Lung (tissue), 11 donors: ENCODE measurements at regions not wholly inside any gene's neighbourhood (a gene's known extent, or its start where the extent isn't known, plus 50 kb on each side); places are given as distances from the start of the nearest gene placed in this dataset.
A peak's percentile ranks its signal among the peaks of the same experiment; 100 is the strongest.

Experiments used
- ATAC-seq: fragments of 200-7000 bp; cut with Tn5 transposase; one replicate; pipeline ENCODE4 v1.9.1; 2020; ENCODE audit warnings: moderate number of reproducible peaks; ENCODE audit not compliant: insufficient read depth, low FRiP score
- DNase-seq, 3 donors: peaks; one replicate each; pipeline ENCODE4 v3.0.0-alpha.2; 2013 to 2017
- H3K27ac ChIP-seq, 2 donors: one replicate each; pipeline ENCODE4 v1.5.1; 2013; ENCODE audit warnings: mild to moderate bottlenecking in 2 of 2, moderate library complexity in 2 of 2, control low read depth in 1 of 2, inconsistent platforms in 1 of 2, low read depth in 1 of 2, low read length in 1 of 2
- H3K27me3 ChIP-seq, 3 donors: one replicate each; pipeline ENCODE4 v1.5.1; 2013; ENCODE audit warnings: low read length in 2 of 3; ENCODE audit not compliant: control insufficient read depth in 3 of 3, insufficient read depth in 3 of 3
- H3K36me3 ChIP-seq, 4 donors: one replicate each; pipeline ENCODE4 v1.5.1; 2013; ENCODE audit warnings: low read length in 4 of 4, mild to moderate bottlenecking in 1 of 4, moderate library complexity in 1 of 4; ENCODE audit not compliant: control insufficient read depth in 4 of 4, insufficient read depth in 4 of 4
- H3K4me1 ChIP-seq, 5 donors: one replicate each; pipeline ENCODE4 v1.5.1; 2013; ENCODE audit warnings: low read length in 5 of 5, mild to moderate bottlenecking in 2 of 5, moderate library complexity in 1 of 5; ENCODE audit not compliant: control insufficient read depth in 5 of 5, insufficient read depth in 5 of 5
- H3K4me3 ChIP-seq: one replicate; pipeline ENCODE4 v1.5.1; 2013; ENCODE audit warnings: mild to moderate bottlenecking, control low read depth, moderate library complexity
- H3K9ac ChIP-seq, 2 donors: one replicate each; pipeline ENCODE4 v1.5.1; 2013; ENCODE audit warnings: low read length in 2 of 2, control low read depth in 1 of 2; ENCODE audit not compliant: insufficient read depth in 1 of 2
- H3K9me3 ChIP-seq, 4 donors: one replicate each; pipeline ENCODE4 v1.5.1; 2013; ENCODE audit warnings: low read length in 3 of 4, mild to moderate bottlenecking in 1 of 4, moderate library complexity in 1 of 4; ENCODE audit not compliant: control insufficient read depth in 4 of 4, insufficient read depth in 3 of 4
- WGBS, 2 donors: extraction: QIAGEN DNeasy Blood & Tissue Kit; methylation state at CpG; one replicate each; pipeline ENCODE4 v1.1.7; 2013; 5-methylcytosine and 5-hydroxymethylcytosine counted together
- TF ChIP-seq, protein P1 (sequence below): IDR thresholded peaks from 2 replicates; pipeline ENCODE4 v1.5.1; 2012; ENCODE audit warnings: mild to moderate bottlenecking; ENCODE audit errors: control extremely low read depth, extremely low read depth
- donor health status: control.
- donor health status: control.
- donor health status: Bipolar disorder and iron deficiency.
- donor health status: healthy.
- donor health status: DM: yes; HTN: yes; CAD: no.

DNA sequence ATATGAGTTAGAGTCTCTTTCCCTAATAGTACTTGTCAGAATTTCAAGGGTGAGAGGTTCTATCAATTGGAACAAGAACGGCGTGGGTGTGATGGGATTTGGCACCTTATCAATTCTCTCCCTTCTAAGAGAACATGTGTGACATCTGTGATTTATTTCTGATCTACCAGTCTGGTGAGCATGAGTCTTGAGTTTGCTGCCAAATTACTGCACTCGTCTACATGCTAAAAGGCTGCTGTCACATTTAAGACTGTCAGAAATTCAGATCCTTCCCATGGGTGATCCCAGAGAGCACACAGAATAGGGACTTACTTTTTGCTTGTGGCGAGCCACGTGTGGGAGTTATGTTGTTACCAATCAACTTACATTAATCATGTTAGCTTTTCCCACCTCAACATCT, 370.2 kb upstream of the SASH1 start:
- TF ChIP-seq, protein P1, sequence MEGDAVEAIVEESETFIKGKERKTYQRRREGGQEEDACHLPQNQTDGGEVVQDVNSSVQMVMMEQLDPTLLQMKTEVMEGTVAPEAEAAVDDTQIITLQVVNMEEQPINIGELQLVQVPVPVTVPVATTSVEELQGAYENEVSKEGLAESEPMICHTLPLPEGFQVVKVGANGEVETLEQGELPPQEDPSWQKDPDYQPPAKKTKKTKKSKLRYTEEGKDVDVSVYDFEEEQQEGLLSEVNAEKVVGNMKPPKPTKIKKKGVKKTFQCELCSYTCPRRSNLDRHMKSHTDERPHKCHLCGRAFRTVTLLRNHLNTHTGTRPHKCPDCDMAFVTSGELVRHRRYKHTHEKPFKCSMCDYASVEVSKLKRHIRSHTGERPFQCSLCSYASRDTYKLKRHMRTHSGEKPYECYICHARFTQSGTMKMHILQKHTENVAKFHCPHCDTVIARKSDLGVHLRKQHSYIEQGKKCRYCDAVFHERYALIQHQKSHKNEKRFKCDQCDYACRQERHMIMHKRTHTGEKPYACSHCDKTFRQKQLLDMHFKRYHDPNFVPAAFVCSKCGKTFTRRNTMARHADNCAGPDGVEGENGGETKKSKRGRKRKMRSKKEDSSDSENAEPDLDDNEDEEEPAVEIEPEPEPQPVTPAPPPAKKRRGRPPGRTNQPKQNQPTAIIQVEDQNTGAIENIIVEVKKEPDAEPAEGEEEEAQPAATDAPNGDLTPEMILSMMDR: no peak
- Histone ChIP-seq H3K27ac (no peak overlapping the region), H3K4me3 (no peak overlapping the region), H3K36me3 (no peaks in the 10 kb centered on the region), H3K27me3 (no peaks in the 10 kb centered on the region), H3K4me1 (peaks cover 0 to 10% (median 0%) of the 10 kb centered on the region in 5 donors), H3K9ac (no peak overlapping the region), H3K9me3 (no peaks in the 10 kb centered on the region)
- 79 to 88% methylated on average over 5 of the region's 5 CpGs for WGBS, 2 donors
- DNase-seq: no peak
- ATAC-seq: no peak

DNA sequence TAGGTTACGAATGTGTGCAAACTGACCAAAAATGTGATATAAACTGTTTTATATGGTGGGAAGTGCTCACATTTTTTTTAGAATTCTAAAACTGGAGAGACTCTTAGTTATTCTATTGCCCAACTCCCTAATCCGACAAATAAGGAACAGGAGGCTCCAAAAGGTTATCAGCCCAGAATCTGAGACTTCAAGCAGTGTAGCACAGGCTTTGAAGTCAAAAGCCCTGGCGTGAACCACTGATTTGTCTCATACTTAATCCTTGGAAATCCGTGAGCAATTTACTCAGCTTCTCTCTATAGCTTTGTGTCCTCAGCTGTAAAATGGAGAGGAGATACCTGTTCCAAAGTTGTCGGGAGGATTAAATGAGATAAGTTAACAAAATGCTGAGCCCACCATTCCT, 368.8 kb upstream of the SASH1 start:
- 84 to 87% methylated on average over 5 of the region's 5 CpGs for WGBS, 2 donors
- Histone ChIP-seq H3K27me3 (no peaks in the 10 kb centered on the region), H3K27ac (no peak overlapping the region), H3K4me3 (no peak overlapping the region), H3K4me1 (peaks cover 0 to 17% (median 0%) of the 10 kb centered on the region in 5 donors), H3K9me3 (no peaks in the 10 kb centered on the region), H3K9ac (no peak overlapping the region), H3K36me3 (no peaks in the 10 kb centered on the region)
- ATAC-seq: no peak
- DNase-seq: no peak
- TF ChIP-seq, protein P1: no peak

DNA sequence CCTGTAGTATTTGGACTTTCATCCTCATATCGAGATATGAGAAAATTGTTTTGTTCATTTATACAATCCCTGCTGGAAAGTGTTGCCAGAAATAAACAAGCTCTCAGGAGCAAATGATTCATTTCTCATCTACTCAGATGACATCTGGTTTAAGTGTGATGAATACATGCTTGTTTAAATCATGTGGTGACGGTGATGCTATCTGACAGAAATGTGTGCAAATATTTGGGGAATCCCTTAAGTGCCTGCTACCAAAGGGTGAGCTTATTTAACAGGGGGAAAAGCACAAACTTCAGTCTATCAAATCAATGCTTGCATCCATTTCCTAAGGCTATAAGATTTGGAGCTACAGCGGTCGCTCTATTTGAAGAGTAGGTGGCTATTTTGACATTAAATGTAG, 368.3 kb upstream of the SASH1 start:
- Histone ChIP-seq H3K36me3 (no peaks in the 10 kb centered on the region), H3K4me1 (peaks cover 0 to 18% (median 0%) of the 10 kb centered on the region in 5 donors), H3K27ac (no peak overlapping the region), H3K9me3 (no peaks in the 10 kb centered on the region), H3K4me3 (no peak overlapping the region), H3K27me3 (no peaks in the 10 kb centered on the region), H3K9ac (no peak overlapping the region)
- TF ChIP-seq, protein P1: no peak
- 71 to 87% methylated on average over 4 of the region's 4 CpGs for WGBS, 2 donors
- ATAC-seq (no peak), DNase-seq (no peak)

DNA sequence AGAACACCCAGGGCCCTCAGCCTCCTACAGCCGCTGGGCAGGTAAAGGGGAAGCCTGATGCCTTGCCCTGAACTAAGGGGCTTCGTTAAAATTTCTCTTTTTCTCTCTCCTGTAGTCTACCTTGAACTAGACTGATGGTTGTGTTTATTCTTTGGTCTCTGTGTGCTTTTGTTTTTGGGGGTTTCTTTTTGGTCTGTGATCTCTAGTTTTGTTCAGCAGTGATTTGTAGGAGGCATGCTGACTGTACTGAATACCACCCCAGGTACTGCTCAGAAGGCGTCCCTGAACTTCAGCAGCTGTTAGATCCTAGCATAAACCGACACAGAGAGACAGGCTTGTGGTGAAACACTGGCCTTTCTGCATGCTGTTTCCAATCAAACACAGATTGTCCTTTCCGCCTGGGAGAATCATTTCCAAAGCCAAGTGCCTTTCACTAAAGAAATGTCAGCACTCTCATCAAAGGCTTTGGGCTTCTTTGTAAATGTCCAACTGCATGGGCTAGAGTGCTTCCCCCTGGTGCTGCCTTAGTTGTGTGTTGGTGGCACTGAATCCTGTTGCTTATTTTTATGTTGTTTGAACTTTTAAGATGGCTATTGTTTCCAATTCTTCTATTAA, 364.7 kb upstream of the SASH1 start:
- Histone ChIP-seq H3K9me3 (no peaks in the 10 kb centered on the region), H3K4me1 (peaks cover 0 to 40% (median 10%) of the 10 kb centered on the region in 5 donors), H3K36me3 (no peaks in the 10 kb centered on the region), H3K9ac (no peak overlapping the region), H3K27ac (no peak overlapping the region), H3K4me3 (no peak overlapping the region), H3K27me3 (no peaks in the 10 kb centered on the region)
- ATAC-seq (no peak), DNase-seq (peak; percentile 72 to 92 (median 85))
- TF ChIP-seq, protein P1: no peak
- WGBS, 2 donors: 85 to 87% methylated on average over 5 of the region's 5 CpGs
